GM12875 (cell line): ENCODE measurements at regions not wholly inside any gene's neighbourhood (a gene's known extent, or its start where the extent isn't known, plus 50 kb on each side); places are given as distances from the start of the nearest gene placed in this dataset.

ENCODE experiments used
- H3K4me3 ChIP-seq: one replicate; pipeline ENCODE4 v1.5.1; 2011; ENCODE audit warnings: low read depth, low read length, control low read depth
- CTCF ChIP-seq: IDR thresholded peaks from 2 replicates; pipeline ENCODE4 v1.5.1; 2011; ENCODE audit warnings: low read depth, mild to moderate bottlenecking, control low read depth, inconsistent platforms, low read length, moderate library complexity, borderline replicate concordance; ENCODE audit not compliant: insufficient read depth

- no peak for TF ChIP-seq CTCF
- H3K4me3 ChIP-seq = no peak overlapping the region
Observed at GRCh38 chr2:128615571-128615970, 296.9 kb upstream of the HS6ST1 start.

- no peak for TF ChIP-seq CTCF
- H3K4me3 ChIP-seq = no peak overlapping the region
Observed at GRCh38 chr2:128617029-128617590, 298.4 kb upstream of the HS6ST1 start.

- no peak for TF ChIP-seq CTCF
- no peak overlapping the region for H3K4me3 ChIP-seq
Observed at GRCh38 chr2:128617661-128618060, 299.0 kb upstream of the HS6ST1 start.

- H3K4me3 ChIP-seq = no peak overlapping the region
- no peak for TF ChIP-seq CTCF
Observed at GRCh38 chr2:128618642-128619041, 300.0 kb upstream of the HS6ST1 start.

GRCh38 chr2:128619471-128620325 is 301.0 kb upstream of the HS6ST1 start:
- no peak for TF ChIP-seq CTCF
- no peak overlapping the region for H3K4me3 ChIP-seq

- H3K4me3 ChIP-seq = no peak overlapping the region
- TF ChIP-seq CTCF = no peak
Observed at GRCh38 chr2:128621074-128621473, 302.4 kb upstream of the HS6ST1 start.

- no peak overlapping the region for H3K4me3 ChIP-seq
- no peak for TF ChIP-seq CTCF
Observed at GRCh38 chr2:128622371-128622770, 303.7 kb upstream of the HS6ST1 start.
